ENCODE measurements at regions not wholly inside any gene's neighbourhood (a gene's known extent, or its start where the extent isn't known, plus 50 kb on each side); places are given as distances from the start of the nearest gene placed in this dataset.

- FAIRE-seq = no peak
Observed at GRCh38 chr1:184329245-184329953, 57.4 kb upstream of the C1orf21 start.

GRCh38 chr1:184329962-184330868 is 56.6 kb upstream of the C1orf21 start:
- peak; percentile 48 for FAIRE-seq

DNA sequence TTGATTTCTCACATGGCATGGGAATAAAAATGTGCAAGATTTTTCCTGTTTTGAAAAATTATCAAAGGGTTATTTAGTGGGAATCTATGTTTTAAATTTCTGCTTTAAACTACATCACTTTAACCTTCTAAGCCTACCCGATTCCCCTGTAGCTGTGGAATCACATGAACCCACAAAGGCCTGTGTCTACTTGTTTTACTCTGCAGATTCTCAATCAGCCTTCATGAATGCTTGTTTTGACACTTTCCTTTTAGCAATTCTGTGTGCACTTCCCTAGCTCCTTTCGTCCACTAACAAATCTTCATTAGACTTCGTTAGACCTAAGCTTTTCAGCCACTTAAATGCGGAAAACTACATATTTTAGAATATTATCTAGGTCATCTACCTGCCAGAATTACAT is 56.0 kb upstream of the C1orf21 start:
- FAIRE-seq = no peak

Measured in TTC549 (cell line).